ENCODE measurements at regions not wholly inside any gene's neighbourhood (a gene's known extent, or its start where the extent isn't known, plus 50 kb on each side); places are given as distances from the start of the nearest gene placed in this dataset.
"Not testable (repeated sequence)": the region's sequence is repeated elsewhere in the genome, so short reads cannot be mapped to it uniquely, and the experiment has no call there.

- no peak for DNase-seq (ENCODE audit: low spot score)
- Mint-ChIP-seq H3K9me3 (ENCODE audit: unreplicated experiment) (peaks cover 9% of the 10 kb centered on the region), H3K36me3 (ENCODE audit: low read depth, unreplicated experiment) (peaks cover 4% of the 10 kb centered on the region), H3K4me3 (ENCODE audit: unreplicated experiment) (no peak overlapping the region), H3K27me3 (ENCODE audit: unreplicated experiment) (no peaks in the 10 kb centered on the region), H3K4me1 (ENCODE audit: unreplicated experiment) (no peaks in the 10 kb centered on the region), H3K27ac (ENCODE audit: unreplicated experiment) (no peak overlapping the region)
- TF ChIP-seq, protein P1, sequence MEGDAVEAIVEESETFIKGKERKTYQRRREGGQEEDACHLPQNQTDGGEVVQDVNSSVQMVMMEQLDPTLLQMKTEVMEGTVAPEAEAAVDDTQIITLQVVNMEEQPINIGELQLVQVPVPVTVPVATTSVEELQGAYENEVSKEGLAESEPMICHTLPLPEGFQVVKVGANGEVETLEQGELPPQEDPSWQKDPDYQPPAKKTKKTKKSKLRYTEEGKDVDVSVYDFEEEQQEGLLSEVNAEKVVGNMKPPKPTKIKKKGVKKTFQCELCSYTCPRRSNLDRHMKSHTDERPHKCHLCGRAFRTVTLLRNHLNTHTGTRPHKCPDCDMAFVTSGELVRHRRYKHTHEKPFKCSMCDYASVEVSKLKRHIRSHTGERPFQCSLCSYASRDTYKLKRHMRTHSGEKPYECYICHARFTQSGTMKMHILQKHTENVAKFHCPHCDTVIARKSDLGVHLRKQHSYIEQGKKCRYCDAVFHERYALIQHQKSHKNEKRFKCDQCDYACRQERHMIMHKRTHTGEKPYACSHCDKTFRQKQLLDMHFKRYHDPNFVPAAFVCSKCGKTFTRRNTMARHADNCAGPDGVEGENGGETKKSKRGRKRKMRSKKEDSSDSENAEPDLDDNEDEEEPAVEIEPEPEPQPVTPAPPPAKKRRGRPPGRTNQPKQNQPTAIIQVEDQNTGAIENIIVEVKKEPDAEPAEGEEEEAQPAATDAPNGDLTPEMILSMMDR (IDR thresholded peaks at IDR 0.05; ENCODE audit: unreplicated experiment) = no peak
Measured at GRCh38 chr1:157218671-157219070, 80.5 kb upstream of the ETV3 start.

DNA sequence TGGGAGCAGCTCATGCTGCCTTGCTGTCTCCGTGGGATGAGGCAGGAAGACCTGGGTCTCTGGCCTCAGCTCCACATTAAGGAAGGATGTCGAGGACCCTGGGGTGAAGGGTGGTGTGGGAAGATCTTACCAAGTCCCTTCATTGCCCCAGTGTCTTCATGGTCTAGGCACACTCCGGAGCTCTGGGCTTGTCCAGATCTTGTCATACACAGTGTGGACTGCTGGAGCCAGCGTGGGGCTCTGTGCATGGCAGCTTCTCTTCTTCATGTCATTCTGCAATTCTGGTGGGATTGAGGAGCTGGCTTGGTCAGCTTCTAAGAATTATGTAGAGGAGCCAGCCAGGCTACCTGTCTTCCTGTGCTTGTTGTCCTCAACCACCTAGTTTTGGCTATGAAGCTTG lies 79.3 kb upstream of the ETV3 start:
- TF ChIP-seq, protein P1 (IDR thresholded peaks at IDR 0.05; ENCODE audit: unreplicated experiment) = no peak
- Mint-ChIP-seq H3K27ac (ENCODE audit: unreplicated experiment) (no peak overlapping the region), H3K9me3 (ENCODE audit: unreplicated experiment) (peaks cover 15% of the 10 kb centered on the region), H3K27me3 (ENCODE audit: unreplicated experiment) (peaks cover 2% of the 10 kb centered on the region), H3K36me3 (ENCODE audit: low read depth, unreplicated experiment) (peaks cover 4% of the 10 kb centered on the region), H3K4me3 (ENCODE audit: unreplicated experiment) (no peak overlapping the region), H3K4me1 (ENCODE audit: unreplicated experiment) (no peaks in the 10 kb centered on the region)
- DNase-seq (ENCODE audit: low spot score) = no peak

GRCh38 chr1:157213836-157214235 lies 75.6 kb upstream of the ETV3 start:
- Mint-ChIP-seq H3K27ac (ENCODE audit: unreplicated experiment) (no peak overlapping the region), H3K27me3 (ENCODE audit: unreplicated experiment) (peaks cover 4% of the 10 kb centered on the region), H3K4me3 (ENCODE audit: unreplicated experiment) (no peak overlapping the region), H3K9me3 (ENCODE audit: unreplicated experiment) (peaks cover 15% of the 10 kb centered on the region), H3K4me1 (ENCODE audit: unreplicated experiment) (no peaks in the 10 kb centered on the region), H3K36me3 (ENCODE audit: low read depth, unreplicated experiment) (peaks cover 4% of the 10 kb centered on the region)
- TF ChIP-seq, protein P1 (IDR thresholded peaks at IDR 0.05; ENCODE audit: unreplicated experiment) = no peak
- no peak for DNase-seq (ENCODE audit: low spot score)

DNA sequence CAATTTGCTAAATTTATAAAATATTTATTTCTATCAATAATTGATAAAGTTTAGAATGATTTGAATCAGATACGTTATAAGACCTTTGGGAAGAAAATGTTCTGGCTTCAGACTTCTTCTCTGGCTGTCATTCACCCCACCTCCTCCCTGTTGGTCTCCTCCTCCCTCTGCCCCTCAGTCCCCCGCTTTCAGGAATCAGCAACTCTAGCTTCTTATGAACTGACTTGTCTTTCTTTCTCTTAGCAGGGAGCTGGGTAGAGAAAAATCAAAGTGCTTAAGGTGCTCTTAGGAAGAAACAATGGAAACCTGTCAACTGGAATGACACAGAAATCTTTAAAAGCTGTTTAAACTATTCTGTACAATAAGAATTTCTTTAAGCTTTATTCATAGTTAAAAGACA lies 71.3 kb upstream of the ETV3 start:
- Mint-ChIP-seq H3K4me1 (ENCODE audit: unreplicated experiment) (no peaks in the 10 kb centered on the region), H3K27me3 (ENCODE audit: unreplicated experiment) (peaks cover 4% of the 10 kb centered on the region), H3K4me3 (ENCODE audit: unreplicated experiment) (no peak overlapping the region), H3K36me3 (ENCODE audit: low read depth, unreplicated experiment) (no peaks in the 10 kb centered on the region), H3K27ac (ENCODE audit: unreplicated experiment) (no peak overlapping the region), H3K9me3 (ENCODE audit: unreplicated experiment) (peaks cover 10% of the 10 kb centered on the region)
- TF ChIP-seq, protein P1 (IDR thresholded peaks at IDR 0.05; ENCODE audit: unreplicated experiment) = no peak
- no peak for DNase-seq (ENCODE audit: low spot score)

- not testable (repeated sequence) for DNase-seq (ENCODE audit: low spot score); H3K9me3 Mint-ChIP-seq (ENCODE audit: unreplicated experiment); H3K36me3 Mint-ChIP-seq (ENCODE audit: low read depth, unreplicated experiment); H3K4me3 Mint-ChIP-seq (ENCODE audit: unreplicated experiment); H3K27ac Mint-ChIP-seq (ENCODE audit: unreplicated experiment); H3K27me3 Mint-ChIP-seq (ENCODE audit: unreplicated experiment)
- H3K4me1 Mint-ChIP-seq (ENCODE audit: unreplicated experiment) = peaks cover 10% of the 10 kb centered on the region
Measured at GRCh38 chr1:157205982-157206381, 67.8 kb upstream of the ETV3 start.

- DNase-seq (ENCODE audit: low spot score) = no peak
- Mint-ChIP-seq H3K27me3 (ENCODE audit: unreplicated experiment) (peaks cover 5% of the 10 kb centered on the region), H3K9me3 (ENCODE audit: unreplicated experiment) (no peaks in the 10 kb centered on the region), H3K4me1 (ENCODE audit: unreplicated experiment) (peaks cover 16% of the 10 kb centered on the region), H3K36me3 (ENCODE audit: low read depth, unreplicated experiment) (no peaks in the 10 kb centered on the region), H3K4me3 (ENCODE audit: unreplicated experiment) (no peak overlapping the region), H3K27ac (ENCODE audit: unreplicated experiment) (no peak overlapping the region)
- TF ChIP-seq, protein P1 (IDR thresholded peaks at IDR 0.05; ENCODE audit: unreplicated experiment) = no peak
Measured at GRCh38 chr1:157203166-157203565, 65.0 kb upstream of the ETV3 start.

Data from endothelial cell (in vitro differentiated cells).